AG10803 (cell line): ENCODE measurements at regions not wholly inside any gene's neighbourhood (a gene's known extent, or its start where the extent isn't known, plus 50 kb on each side); places are given as distances from the start of the nearest gene placed in this dataset.

Experiments
- DNase-seq: peaks from one replicate; pipeline ENCODE4 v3.0.0; 2010; ENCODE audit warnings: low read depth
- H3K4me3 ChIP-seq: 2 replicates; pipeline ENCODE4 v1.5.1; 2011; ENCODE audit warnings: mild to moderate bottlenecking, low read length, control low read depth
- TF ChIP-seq, protein P1 (sequence below): conservative IDR thresholded peaks from 2 replicates; pipeline ENCODE4 v1.5.1; 2011; ENCODE audit warnings: mild to moderate bottlenecking, low read length, control low read depth, inconsistent platforms

GRCh38 chr14:87325741-87326140 lies 667.2 kb downstream of the GALC start:
- TF ChIP-seq, protein P1, sequence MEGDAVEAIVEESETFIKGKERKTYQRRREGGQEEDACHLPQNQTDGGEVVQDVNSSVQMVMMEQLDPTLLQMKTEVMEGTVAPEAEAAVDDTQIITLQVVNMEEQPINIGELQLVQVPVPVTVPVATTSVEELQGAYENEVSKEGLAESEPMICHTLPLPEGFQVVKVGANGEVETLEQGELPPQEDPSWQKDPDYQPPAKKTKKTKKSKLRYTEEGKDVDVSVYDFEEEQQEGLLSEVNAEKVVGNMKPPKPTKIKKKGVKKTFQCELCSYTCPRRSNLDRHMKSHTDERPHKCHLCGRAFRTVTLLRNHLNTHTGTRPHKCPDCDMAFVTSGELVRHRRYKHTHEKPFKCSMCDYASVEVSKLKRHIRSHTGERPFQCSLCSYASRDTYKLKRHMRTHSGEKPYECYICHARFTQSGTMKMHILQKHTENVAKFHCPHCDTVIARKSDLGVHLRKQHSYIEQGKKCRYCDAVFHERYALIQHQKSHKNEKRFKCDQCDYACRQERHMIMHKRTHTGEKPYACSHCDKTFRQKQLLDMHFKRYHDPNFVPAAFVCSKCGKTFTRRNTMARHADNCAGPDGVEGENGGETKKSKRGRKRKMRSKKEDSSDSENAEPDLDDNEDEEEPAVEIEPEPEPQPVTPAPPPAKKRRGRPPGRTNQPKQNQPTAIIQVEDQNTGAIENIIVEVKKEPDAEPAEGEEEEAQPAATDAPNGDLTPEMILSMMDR, result no peak
- no peak for DNase-seq
- H3K4me3 ChIP-seq, result no peak overlapping the region

- TF ChIP-seq, protein P1, result no peak
- no peak overlapping the region for H3K4me3 ChIP-seq
- DNase-seq, result no peak
These were observed 669.8 kb downstream of the GALC start for GRCh38 chr14:87323191-87323590.

DNA sequence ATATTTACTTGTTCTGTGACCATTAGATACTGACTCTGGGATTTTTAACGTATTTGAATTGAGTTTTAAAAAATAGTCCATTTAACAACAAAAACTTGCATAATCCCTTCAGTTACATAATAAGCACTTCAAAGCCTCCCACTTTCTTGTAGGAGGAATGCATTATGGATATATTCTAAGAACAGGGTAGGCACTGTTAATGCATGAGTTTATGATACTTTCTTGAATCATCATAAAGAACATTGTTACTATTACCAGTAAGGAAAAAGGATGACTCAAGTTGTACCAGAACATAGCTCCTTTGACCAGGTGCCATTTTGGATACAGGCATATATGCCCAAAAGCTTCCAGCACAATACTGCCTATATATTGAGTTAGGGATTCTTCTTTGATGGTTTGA lies 671.4 kb downstream of the GALC start:
- no peak for DNase-seq
- no peak overlapping the region for H3K4me3 ChIP-seq
- TF ChIP-seq, protein P1, result no peak

DNA sequence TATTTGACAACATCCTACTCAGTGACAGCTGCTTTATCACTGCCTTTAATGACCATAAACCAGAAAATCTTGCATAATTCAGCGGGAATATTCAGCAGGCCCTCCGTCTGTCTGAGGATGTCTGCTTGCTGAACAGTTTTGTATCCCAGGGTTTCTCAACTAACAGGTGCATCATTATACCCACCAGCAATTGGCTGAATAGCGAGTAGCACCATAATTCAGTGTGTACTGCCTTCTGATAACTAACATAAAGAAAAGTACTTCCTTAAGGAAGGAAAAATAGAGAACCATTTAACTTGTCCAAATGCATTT lies 680.1 kb downstream of the GALC start:
- no peak for DNase-seq
- TF ChIP-seq, protein P1, result no peak
- H3K4me3 ChIP-seq, result no peak overlapping the region

DNA sequence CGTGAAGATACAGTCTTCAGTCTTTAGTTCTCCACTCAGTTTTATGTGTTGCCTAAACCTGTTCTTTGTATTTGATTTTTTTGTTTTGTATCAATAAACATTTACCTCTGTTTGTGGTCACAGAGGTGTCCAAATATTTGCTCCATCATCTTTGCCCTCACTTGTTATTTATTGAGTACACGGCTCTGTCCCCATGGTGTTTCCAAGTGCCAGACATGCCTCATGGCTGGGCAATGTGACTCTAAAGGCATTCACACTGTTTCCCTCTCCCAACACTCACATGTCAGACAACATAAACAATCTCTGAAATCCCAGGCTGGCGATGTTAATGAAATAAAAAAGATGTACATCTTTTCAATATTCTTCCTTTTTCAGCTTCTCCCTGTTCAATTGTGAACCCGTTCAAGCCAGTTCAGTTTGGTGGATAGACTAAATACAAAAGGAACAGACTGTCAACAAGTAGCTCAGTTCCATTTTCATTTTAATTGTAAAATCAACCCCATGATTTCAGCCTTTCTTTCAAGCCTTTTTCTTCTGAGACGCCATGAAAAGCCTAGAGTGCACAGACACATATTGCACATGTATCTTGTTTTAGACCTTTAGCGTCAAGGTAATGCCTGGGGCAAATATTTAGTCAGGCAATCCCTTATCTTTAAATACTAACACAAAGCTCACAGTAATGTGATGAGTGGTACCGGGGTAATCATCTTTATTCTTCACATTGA lies 680.7 kb downstream of the GALC start:
- no peak for DNase-seq
- TF ChIP-seq, protein P1, result no peak
- H3K4me3 ChIP-seq, result no peak overlapping the region

- no peak for DNase-seq
- H3K4me3 ChIP-seq, result no peak overlapping the region
- TF ChIP-seq, protein P1, result no peak
These were observed 683.4 kb downstream of the GALC start for GRCh38 chr14:87309557-87309956.

- TF ChIP-seq, protein P1, result no peak
- no peak for DNase-seq
- H3K4me3 ChIP-seq, result no peak overlapping the region
These were observed 686.4 kb downstream of the GALC start for GRCh38 chr14:87306409-87307168.
